OCI-LY3 (cell line): ENCODE measurements at regions not wholly inside any gene's neighbourhood (a gene's known extent, or its start where the extent isn't known, plus 50 kb on each side); places are given as distances from the start of the nearest gene placed in this dataset.

Experiments
- H2AFZ ChIP-seq: fragments of 200-600, 300-600 bp; shearing (Covaris generic); 2 replicates; pipeline ENCODE4 v1.6.0; 2014; ENCODE audit warnings: antibody characterized with exemption, low read depth, low read length
- H3K27ac ChIP-seq: fragments of 200-600, 300-600 bp; sonication (generic); 2 replicates; pipeline ENCODE4 v1.5.1; 2014; ENCODE audit warnings: mild to moderate bottlenecking, low read length, moderate library complexity, mixed read lengths
- H3K27me3 ChIP-seq: fragments of 200-600, 300-600 bp; sonication (generic); 2 replicates; pipeline ENCODE4 v1.6.1; 2014; ENCODE audit warnings: low read depth, low read length, mixed read lengths
- H3K36me3 ChIP-seq: fragments of 200-600, 300-600 bp; sonication (generic); replicated peaks from 2 replicates; pipeline ENCODE3; 2014; ENCODE audit warnings: low read depth, low read length, mixed read lengths
- H3K4me1 ChIP-seq: fragments of 300-600, 200-600 bp; sonication (generic); 2 replicates; pipeline ENCODE4 v1.6.1; 2014; ENCODE audit warnings: low read length, mixed read lengths
- H3K4me2 ChIP-seq: fragments of 200-600, 300-600 bp; sonication (generic); 2 replicates; pipeline ENCODE4 v1.6.1; 2014; ENCODE audit warnings: low read length, mixed read lengths
- H3K4me3 ChIP-seq: fragments of 300-600, 200-600 bp; sonication (generic); 2 replicates; pipeline ENCODE4 v1.5.1; 2014; ENCODE audit warnings: antibody characterized with exemption, mild to moderate bottlenecking, low read length, moderate library complexity
- H3K79me2 ChIP-seq: fragments of 300-600, 200-600 bp; shearing (Covaris generic); 2 replicates; pipeline ENCODE4 v1.6.1; 2014; ENCODE audit warnings: mild to moderate bottlenecking, low read length, mixed read lengths
- H3K9ac ChIP-seq: fragments of 300-600, 200-600 bp; shearing (Covaris generic); 2 replicates; pipeline ENCODE4 v1.6.0; 2014; ENCODE audit warnings: mild to moderate bottlenecking, low read length, moderate library complexity
- H3K9me3 ChIP-seq: fragments of 200-600, 300-600 bp; shearing (Covaris generic); 2 replicates; pipeline ENCODE4 v1.6.1; 2014; ENCODE audit warnings: low read length, mixed read lengths; ENCODE audit not compliant: insufficient read depth
- H4K20me1 ChIP-seq: fragments of 200-600, 300-600 bp; sonication (generic); 2 replicates; pipeline ENCODE4 v1.6.1; 2016; ENCODE audit warnings: low read length, mixed read lengths; ENCODE audit not compliant: insufficient read depth
- EZH2phosphoT487 ChIP-seq: fragments of 200-600 bp; shearing (Covaris generic); IDR thresholded peaks from 2 replicates; pipeline ENCODE4 v1.6.1; 2018; ENCODE audit warnings: antibody characterized with exemption, mixed run types, low read depth
- TF ChIP-seq, protein P1 (sequence below): fragments of 200-600, 300-600 bp; sonication (generic); IDR thresholded peaks from 2 replicates; pipeline ENCODE4 v1.5.1; 2014; ENCODE audit warnings: antibody characterized with exemption, low read length, low read depth

DNA sequence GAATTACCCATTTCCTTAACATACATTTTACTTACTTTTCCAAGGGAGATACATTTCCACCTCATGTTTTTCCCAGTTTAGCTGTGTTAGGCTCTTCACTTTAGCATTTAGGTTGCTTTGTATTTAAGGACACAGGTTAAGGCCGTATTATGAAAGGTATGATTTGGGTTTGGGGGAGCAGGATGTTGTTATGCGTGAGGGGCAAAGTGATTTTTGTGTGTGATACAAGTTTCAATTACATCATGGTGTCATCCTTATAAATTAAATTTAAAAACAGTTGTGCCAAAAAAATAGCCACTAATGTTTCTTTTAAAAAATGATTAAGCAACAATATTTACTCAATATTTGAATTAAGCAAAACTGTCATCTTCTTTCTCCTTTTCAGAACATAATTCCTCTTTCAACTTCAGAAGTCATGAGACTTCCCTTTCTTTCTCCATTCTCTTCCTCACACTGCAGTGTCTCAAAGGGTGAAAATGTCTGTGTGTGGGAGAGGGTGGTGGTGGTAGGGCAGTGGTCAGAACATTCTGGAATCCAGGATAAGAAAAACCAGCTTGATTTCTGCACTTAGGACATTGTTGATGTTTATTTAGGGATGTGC, 126.2 kb downstream of the KCNRG start:
- Histone ChIP-seq H3K4me3 (no peak overlapping the region; the same call in 1 of the 2 replicates), H3K4me2 (peak overlapping the region; percentile 42), H3K9ac (no peak overlapping the region)

DNA sequence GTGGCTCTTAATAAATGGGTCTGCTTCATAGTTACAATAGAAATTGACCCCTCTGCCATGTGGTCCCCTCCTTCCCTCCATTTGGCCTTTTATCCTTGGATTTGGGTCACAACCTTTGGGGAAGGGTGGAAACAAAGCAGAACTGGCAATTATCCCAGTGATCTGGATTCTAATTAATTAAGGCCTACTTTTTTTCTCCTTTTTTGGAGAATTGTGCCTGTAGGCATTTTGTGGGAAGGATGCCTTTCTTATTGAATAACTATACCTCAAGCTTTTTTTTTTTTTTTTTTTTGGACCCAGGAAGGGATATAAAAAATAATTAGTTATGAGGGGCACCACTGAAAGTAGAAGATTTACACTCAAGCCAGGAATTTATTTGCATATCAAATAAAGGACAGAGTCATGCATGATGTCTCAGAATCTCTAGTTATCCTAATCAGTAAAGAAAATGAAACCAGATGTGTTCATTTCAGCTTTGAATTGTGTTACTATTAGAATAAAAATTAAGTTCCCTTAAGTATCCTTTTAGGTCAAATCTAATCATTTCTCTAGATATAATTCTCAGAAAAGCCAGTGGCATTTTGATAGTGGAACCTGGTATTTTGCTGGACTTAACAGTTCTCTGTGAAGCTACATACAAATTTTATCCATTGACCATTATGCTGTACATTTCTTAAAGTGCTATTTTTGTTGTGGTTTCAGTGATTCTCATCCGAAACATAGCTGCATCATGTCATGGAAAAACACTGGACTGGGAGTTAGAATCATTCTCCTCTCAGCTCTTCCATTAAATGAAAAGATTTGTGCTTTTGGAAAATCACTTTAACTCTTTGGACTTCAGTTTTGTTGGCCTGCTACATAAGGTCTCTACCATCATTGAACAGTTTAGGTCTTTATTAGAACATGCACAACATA, 129.3 kb downstream of the KCNRG start:
- H3K27ac ChIP-seq, result no peak overlapping the region
- no peaks in the 10 kb centered on the region for H3K36me3 ChIP-seq
- H2AFZ ChIP-seq, result no peak overlapping the region
- H4K20me1 ChIP-seq, result no peaks in the 10 kb centered on the region
- H3K4me1 ChIP-seq, result peaks cover 29% of the 10 kb centered on the region
- H3K4me2 ChIP-seq, result peak overlapping the region; percentile 18; the same call in 1 of the 2 replicates
- peaks cover 6% of the 10 kb centered on the region; the same call in 1 of the 2 replicates for H3K27me3 ChIP-seq
- H3K9me3 ChIP-seq, result no peaks in the 10 kb centered on the region
- no peak overlapping the region for H3K9ac ChIP-seq
- TF ChIP-seq, protein P1, sequence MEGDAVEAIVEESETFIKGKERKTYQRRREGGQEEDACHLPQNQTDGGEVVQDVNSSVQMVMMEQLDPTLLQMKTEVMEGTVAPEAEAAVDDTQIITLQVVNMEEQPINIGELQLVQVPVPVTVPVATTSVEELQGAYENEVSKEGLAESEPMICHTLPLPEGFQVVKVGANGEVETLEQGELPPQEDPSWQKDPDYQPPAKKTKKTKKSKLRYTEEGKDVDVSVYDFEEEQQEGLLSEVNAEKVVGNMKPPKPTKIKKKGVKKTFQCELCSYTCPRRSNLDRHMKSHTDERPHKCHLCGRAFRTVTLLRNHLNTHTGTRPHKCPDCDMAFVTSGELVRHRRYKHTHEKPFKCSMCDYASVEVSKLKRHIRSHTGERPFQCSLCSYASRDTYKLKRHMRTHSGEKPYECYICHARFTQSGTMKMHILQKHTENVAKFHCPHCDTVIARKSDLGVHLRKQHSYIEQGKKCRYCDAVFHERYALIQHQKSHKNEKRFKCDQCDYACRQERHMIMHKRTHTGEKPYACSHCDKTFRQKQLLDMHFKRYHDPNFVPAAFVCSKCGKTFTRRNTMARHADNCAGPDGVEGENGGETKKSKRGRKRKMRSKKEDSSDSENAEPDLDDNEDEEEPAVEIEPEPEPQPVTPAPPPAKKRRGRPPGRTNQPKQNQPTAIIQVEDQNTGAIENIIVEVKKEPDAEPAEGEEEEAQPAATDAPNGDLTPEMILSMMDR, result no peak
- TF ChIP-seq EZH2phosphoT487, result no peak
- no peaks in the 10 kb centered on the region for H3K79me2 ChIP-seq
- H3K4me3 ChIP-seq, result no peak overlapping the region

More for the DNA sequence above, 126.2 kb downstream of the KCNRG start:
- Histone ChIP-seq H3K36me3 (no peaks in the 10 kb centered on the region), H3K27ac (no peak overlapping the region), H3K9me3 (no peaks in the 10 kb centered on the region), H3K27me3 (peaks cover 22% of the 10 kb centered on the region; the same call in 1 of the 2 replicates), H3K79me2 (no peaks in the 10 kb centered on the region), H3K4me1 (peaks cover 29% of the 10 kb centered on the region), H2AFZ (no peak overlapping the region), H4K20me1 (no peaks in the 10 kb centered on the region)
- TF ChIP-seq, protein P1, result no peak
- TF ChIP-seq EZH2phosphoT487, result no peak

DNA sequence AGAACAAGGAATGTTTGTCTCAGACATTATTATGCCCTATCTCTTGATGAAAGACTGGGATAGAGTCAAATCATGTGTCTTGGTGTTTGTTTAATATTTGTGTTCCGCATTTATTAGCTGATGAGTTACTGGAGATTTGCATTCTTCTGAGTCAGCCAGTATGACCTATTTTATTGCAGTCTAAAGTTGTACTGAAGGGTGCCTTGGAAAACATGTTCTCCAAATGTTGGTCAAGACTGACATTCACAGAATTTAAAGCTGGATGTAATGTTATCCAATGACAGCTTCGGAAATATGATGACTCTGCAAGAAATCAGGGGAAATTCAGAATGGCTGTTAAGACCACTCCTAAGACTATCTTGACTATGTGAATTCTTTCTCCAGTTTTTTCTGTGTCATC, 134.0 kb downstream of the KCNRG start:
- Histone ChIP-seq H3K4me3 (no peak overlapping the region), H3K9ac (no peak overlapping the region), H3K9me3 (no peaks in the 10 kb centered on the region), H3K4me1 (peaks cover 29% of the 10 kb centered on the region), H3K79me2 (no peaks in the 10 kb centered on the region), H2AFZ (no peak overlapping the region), H3K4me2 (no peak overlapping the region), H3K36me3 (no peaks in the 10 kb centered on the region), H4K20me1 (no peaks in the 10 kb centered on the region), H3K27ac (no peak overlapping the region), H3K27me3 (no peaks in the 10 kb centered on the region)
- no peak for TF ChIP-seq EZH2phosphoT487
- TF ChIP-seq, protein P1, result no peak

DNA sequence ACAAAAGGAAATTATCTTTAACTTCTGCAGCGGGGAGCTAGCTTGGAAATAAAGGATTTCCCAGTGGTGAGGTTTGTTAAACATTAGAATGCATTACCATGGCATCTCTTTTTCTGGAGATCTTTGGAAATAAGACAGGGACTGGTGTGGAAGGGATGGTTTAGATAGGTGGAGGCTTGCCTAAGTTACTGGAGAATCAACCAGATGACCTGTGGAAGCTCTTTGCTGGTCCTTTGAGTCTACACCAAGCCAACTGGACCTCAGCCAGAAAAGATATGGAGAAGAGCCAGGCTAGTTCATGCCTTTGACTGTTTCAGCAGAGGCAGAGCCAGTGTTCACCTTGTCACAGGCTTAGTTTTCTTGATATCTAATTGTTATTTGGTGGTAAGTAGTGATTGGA, 134.7 kb downstream of the KCNRG start:
- no peak for TF ChIP-seq EZH2phosphoT487
- TF ChIP-seq, protein P1, result no peak
- H3K4me2 ChIP-seq, result no peak overlapping the region
- H3K36me3 ChIP-seq, result no peaks in the 10 kb centered on the region
- H2AFZ ChIP-seq, result no peak overlapping the region
- H4K20me1 ChIP-seq, result no peaks in the 10 kb centered on the region
- no peak overlapping the region for H3K4me3 ChIP-seq
- H3K27ac ChIP-seq, result no peak overlapping the region
- H3K79me2 ChIP-seq, result no peaks in the 10 kb centered on the region
- no peaks in the 10 kb centered on the region for H3K9me3 ChIP-seq
- H3K4me1 ChIP-seq, result peaks cover 22% of the 10 kb centered on the region
- no peak overlapping the region for H3K9ac ChIP-seq
- H3K27me3 ChIP-seq, result no peaks in the 10 kb centered on the region
